Osteoblast (primary cell): ENCODE measurements at regions not wholly inside any gene's neighbourhood (a gene's known extent, or its start where the extent isn't known, plus 50 kb on each side); places are given as distances from the start of the nearest gene placed in this dataset.
A peak's percentile ranks its signal among the peaks of the same experiment; 100 is the strongest.

Experiments used
- DNase-seq: peaks from one replicate; pipeline ENCODE4 v3.0.0; 2011; ENCODE audit warnings: low spot score, mixed read lengths; ENCODE audit not compliant: insufficient read length; ENCODE audit errors: missing footprints
- H2AFZ ChIP-seq: 2 replicates; pipeline ENCODE4 v1.6.0; 2011; ENCODE audit warnings: mild to moderate bottlenecking, low read length
- H3K27ac ChIP-seq: 2 replicates; pipeline ENCODE4 v1.5.1; 2011; ENCODE audit warnings: mild to moderate bottlenecking, low read depth, low read length, moderate library complexity
- H3K27me3 ChIP-seq: 2 replicates; pipeline ENCODE4 v1.6.0; 2012; ENCODE audit warnings: mild to moderate bottlenecking, control low read depth, inconsistent platforms, low read length, moderate library complexity; ENCODE audit not compliant: insufficient read depth
- H3K36me3 ChIP-seq: 2 replicates; pipeline ENCODE4 v1.5.1; 2011; ENCODE audit warnings: mild to moderate bottlenecking, low read length, control low read depth, moderate library complexity; ENCODE audit not compliant: insufficient read depth
- H3K4me1 ChIP-seq: 2 replicates; pipeline ENCODE4 v1.5.1; 2011; ENCODE audit warnings: mild to moderate bottlenecking, low read length, control low read depth, moderate library complexity; ENCODE audit not compliant: insufficient read depth
- H3K4me2 ChIP-seq: 2 replicates; pipeline ENCODE4 v1.6.0; 2011; ENCODE audit warnings: mild to moderate bottlenecking, low read length; ENCODE audit not compliant: insufficient read depth
- H3K4me3 ChIP-seq: fragments of 200-600 bp; sonication (generic); 3 replicates; pipeline ENCODE4 v1.5.1; 2012; ENCODE audit warnings: mild to moderate bottlenecking, low read length, inconsistent platforms; ENCODE audit not compliant: insufficient read depth
- H3K79me2 ChIP-seq: 2 replicates; pipeline ENCODE4 v1.6.0; 2012; ENCODE audit warnings: mild to moderate bottlenecking, low read length, control low read depth, inconsistent platforms; ENCODE audit not compliant: insufficient read depth
- H3K9me3 ChIP-seq: 2 replicates; pipeline ENCODE4 v1.5.1; 2011; ENCODE audit warnings: low read depth, low read length, control low read depth
- H4K20me1 ChIP-seq: 2 replicates; pipeline ENCODE4 v1.6.0; 2012; ENCODE audit warnings: mild to moderate bottlenecking, low read length, control low read depth; ENCODE audit not compliant: insufficient read depth
- TF ChIP-seq, protein P1 (sequence below): IDR thresholded peaks from 2 replicates; pipeline ENCODE4 v1.5.1; 2011; ENCODE audit warnings: mild to moderate bottlenecking, low read depth, low read length, moderate library complexity; ENCODE audit errors: extremely low read depth

DNA sequence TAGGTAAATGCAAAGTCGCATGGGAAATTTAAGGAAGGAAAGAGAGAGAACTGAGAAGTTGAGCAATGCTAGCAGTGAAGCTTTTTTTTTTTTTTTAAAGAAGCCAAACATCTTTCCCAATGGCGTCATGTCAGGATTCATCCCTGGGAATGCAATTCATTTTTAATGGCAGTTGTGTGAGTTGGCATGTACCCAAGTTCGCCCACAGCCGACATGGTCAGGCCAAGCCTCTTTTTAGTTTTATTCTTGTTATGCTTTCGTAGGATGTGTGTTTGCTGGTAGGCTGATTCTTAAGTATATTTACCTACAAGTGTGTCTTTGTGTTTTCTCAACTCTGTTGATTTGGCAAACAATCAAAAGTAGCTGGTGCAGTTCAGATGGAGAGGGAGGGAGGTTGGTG is 127.6 kb upstream of the ITGA6 start:
- H3K4me1 ChIP-seq, result peaks cover 4% of the 10 kb centered on the region
- H3K27ac ChIP-seq, result no peak overlapping the region
- H3K79me2 ChIP-seq, result no peaks in the 10 kb centered on the region
- H2AFZ ChIP-seq, result no peak overlapping the region
- peaks cover 7% of the 10 kb centered on the region for H3K27me3 ChIP-seq
- H3K4me2 ChIP-seq, result peak overlapping the region; percentile 6
- no peaks in the 10 kb centered on the region for H3K36me3 ChIP-seq
- no peak overlapping the region for H3K4me3 ChIP-seq
- DNase-seq, result peak; percentile 72
- H4K20me1 ChIP-seq, result no peaks in the 10 kb centered on the region
- H3K9me3 ChIP-seq, result no peaks in the 10 kb centered on the region
- TF ChIP-seq, protein P1, sequence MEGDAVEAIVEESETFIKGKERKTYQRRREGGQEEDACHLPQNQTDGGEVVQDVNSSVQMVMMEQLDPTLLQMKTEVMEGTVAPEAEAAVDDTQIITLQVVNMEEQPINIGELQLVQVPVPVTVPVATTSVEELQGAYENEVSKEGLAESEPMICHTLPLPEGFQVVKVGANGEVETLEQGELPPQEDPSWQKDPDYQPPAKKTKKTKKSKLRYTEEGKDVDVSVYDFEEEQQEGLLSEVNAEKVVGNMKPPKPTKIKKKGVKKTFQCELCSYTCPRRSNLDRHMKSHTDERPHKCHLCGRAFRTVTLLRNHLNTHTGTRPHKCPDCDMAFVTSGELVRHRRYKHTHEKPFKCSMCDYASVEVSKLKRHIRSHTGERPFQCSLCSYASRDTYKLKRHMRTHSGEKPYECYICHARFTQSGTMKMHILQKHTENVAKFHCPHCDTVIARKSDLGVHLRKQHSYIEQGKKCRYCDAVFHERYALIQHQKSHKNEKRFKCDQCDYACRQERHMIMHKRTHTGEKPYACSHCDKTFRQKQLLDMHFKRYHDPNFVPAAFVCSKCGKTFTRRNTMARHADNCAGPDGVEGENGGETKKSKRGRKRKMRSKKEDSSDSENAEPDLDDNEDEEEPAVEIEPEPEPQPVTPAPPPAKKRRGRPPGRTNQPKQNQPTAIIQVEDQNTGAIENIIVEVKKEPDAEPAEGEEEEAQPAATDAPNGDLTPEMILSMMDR, result no peak

DNA sequence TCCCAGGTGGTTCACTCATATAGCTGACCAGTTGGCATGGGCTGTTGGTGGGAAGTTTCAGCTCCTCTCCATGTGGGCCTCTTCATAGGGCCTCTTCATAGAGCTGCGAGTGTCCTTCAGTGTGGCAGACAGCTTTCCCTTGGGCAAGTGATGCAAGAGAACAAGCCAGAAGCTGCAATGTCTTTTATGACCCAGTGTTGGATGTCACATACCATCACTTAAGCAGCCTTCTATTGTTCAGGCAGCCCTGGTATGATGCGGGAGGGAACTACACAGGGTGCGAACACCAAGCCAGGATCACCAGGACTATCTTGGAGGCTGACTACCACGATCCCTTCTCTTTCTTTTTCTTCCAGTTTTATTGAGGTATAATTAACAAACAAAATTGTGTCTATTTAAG is 126.5 kb upstream of the ITGA6 start:
- DNase-seq, result no peak
- no peaks in the 10 kb centered on the region for H3K9me3 ChIP-seq
- H3K79me2 ChIP-seq, result no peaks in the 10 kb centered on the region
- no peak overlapping the region for H3K4me2 ChIP-seq
- no peak overlapping the region for H3K4me3 ChIP-seq
- peaks cover 4% of the 10 kb centered on the region for H3K4me1 ChIP-seq
- H3K36me3 ChIP-seq, result no peaks in the 10 kb centered on the region
- TF ChIP-seq, protein P1, result no peak
- H4K20me1 ChIP-seq, result no peaks in the 10 kb centered on the region
- peaks cover 7% of the 10 kb centered on the region for H3K27me3 ChIP-seq
- no peak overlapping the region for H2AFZ ChIP-seq
- H3K27ac ChIP-seq, result no peak overlapping the region

DNA sequence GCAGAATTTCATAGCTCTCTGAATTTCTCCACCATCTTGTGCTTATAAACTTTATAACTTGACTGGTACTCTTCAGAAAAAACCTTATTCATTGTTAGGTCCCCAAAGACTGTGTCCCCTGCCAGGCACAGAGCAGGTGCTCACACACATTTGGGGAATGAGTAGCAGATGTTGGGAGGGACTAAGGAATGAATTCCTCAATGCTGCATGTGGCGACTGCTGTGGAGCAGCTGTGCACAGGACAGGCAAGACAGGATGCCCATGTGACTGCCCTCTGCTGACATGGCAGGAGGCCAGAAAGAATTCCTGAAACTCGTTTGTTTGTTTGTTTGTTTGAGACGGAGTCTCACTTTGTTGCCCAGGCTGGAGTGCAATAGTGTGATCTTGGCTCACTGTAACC is 122.3 kb upstream of the ITGA6 start:
- no peak for DNase-seq
- Histone ChIP-seq H2AFZ (no peak overlapping the region), H3K4me3 (no peak overlapping the region), H3K36me3 (no peaks in the 10 kb centered on the region), H3K27ac (no peak overlapping the region), H3K79me2 (no peaks in the 10 kb centered on the region), H3K27me3 (no peaks in the 10 kb centered on the region), H3K4me2 (no peak overlapping the region), H3K9me3 (no peaks in the 10 kb centered on the region), H4K20me1 (no peaks in the 10 kb centered on the region), H3K4me1 (peaks cover under 1% of the 10 kb centered on the region)
- TF ChIP-seq, protein P1, result no peak

DNA sequence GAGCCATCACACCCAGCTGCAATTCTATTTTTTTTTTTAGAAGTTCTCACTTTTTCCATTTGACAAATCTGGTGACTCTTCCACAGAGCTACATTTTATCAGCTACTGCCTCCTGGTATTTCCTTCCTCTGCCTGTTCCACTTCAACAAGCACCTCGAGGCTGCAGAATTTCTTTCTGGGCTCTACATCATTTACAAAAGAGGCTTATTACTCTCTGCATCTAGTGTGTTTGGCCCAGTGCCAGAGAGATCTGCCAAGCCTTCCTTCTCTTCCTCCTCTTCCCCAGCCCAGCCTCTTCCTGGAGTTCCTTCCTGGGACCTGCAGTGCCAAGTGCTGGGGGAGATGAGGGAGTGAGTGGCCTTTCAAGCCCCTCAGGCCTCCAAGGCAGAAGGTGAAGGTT is 119.6 kb upstream of the ITGA6 start:
- H3K4me3 ChIP-seq, result no peak overlapping the region
- no peaks in the 10 kb centered on the region for H3K27me3 ChIP-seq
- no peaks in the 10 kb centered on the region for H3K36me3 ChIP-seq
- H4K20me1 ChIP-seq, result no peaks in the 10 kb centered on the region
- no peak overlapping the region for H3K27ac ChIP-seq
- TF ChIP-seq, protein P1, result no peak
- H3K9me3 ChIP-seq, result no peaks in the 10 kb centered on the region
- no peak overlapping the region for H3K4me2 ChIP-seq
- H3K4me1 ChIP-seq, result no peaks in the 10 kb centered on the region
- no peaks in the 10 kb centered on the region for H3K79me2 ChIP-seq
- no peak for DNase-seq
- no peak overlapping the region for H2AFZ ChIP-seq
